ENCODE measurements at regions not wholly inside any gene's neighbourhood (a gene's known extent, or its start where the extent isn't known, plus 50 kb on each side); places are given as distances from the start of the nearest gene placed in this dataset.

DNA sequence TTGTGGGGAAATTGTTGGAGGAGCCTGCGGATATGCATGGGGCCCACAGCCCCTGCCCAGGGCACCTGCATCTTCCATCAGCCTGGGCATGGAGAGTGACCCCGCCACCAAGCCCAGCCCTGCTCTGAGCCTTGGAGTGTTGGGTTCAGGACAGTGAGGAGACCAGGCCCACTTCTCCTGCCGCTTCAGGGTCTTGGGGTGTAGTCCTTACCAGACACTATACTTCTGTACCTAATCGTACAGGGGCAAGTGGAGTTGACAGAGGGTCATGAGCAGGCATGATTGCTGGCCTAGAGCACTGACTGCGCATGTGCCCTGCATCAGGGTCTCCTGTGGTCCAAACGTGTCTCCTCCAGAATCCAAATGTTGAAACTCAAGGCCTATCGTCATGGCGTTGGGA lies 108.9 kb upstream of the ZNF236 start:
- Histone ChIP-seq H3K36me3 (ENCODE audit: control insufficient read depth in 2 of 2, extremely low read depth in 1 of 2, insufficient read depth in 1 of 2, low read length in 1 of 2) (no peaks in the 10 kb centered on the region), H3K27me3 (replicated peaks in 1 of 2; ENCODE audit: control insufficient read depth in 2 of 2, extremely low read depth in 1 of 2, insufficient read depth in 2 of 2, low read length in 1 of 2) (peaks cover 0 to 27% of the 10 kb centered on the region in 2 experiments), H3K4me1 (ENCODE audit: control insufficient read depth in 1 of 2, extremely low read depth in 1 of 2, insufficient read depth in 2 of 2, low read length in 2 of 2) (peaks cover 0 to 6% of the 10 kb centered on the region in 2 experiments), H3K27ac (ENCODE audit: low read length) (no peak overlapping the region), H3K9me3 (no peaks in the 10 kb centered on the region), H3K4me3 (ENCODE audit: control insufficient read depth in 1 of 2, extremely low read depth in 1 of 2, low read length in 1 of 2) (no peak overlapping the region)
- Mint-ChIP-seq H3K27ac (no peak overlapping the region), H3K4me1 (peaks cover 4 to 10% (median 9%) of the 10 kb centered on the region in 3 donors), H3K9me3 (no peaks in the 10 kb centered on the region), H3K36me3 (no peaks in the 10 kb centered on the region), H3K27me3 (no peaks in the 10 kb centered on the region), H3K4me3 (no peak overlapping the region)
- no peak for ATAC-seq (replicated peaks in 1 of 4)
- CTCF ChIA-PET: interaction anchor here in 1 of 2 donors (0.5 to 1.6 kb wide), 2 partner anchors 16 to 315 kb away, joined by 3 to 6 read pairs; no protein-coding TSS in a partner anchor
- POLR2A ChIA-PET: no interaction called here
- 100% methylated on average over 4 of the region's 8 CpGs for WGBS (ENCODE audit: insufficient coverage)
- no peak for DNase-seq

DNA sequence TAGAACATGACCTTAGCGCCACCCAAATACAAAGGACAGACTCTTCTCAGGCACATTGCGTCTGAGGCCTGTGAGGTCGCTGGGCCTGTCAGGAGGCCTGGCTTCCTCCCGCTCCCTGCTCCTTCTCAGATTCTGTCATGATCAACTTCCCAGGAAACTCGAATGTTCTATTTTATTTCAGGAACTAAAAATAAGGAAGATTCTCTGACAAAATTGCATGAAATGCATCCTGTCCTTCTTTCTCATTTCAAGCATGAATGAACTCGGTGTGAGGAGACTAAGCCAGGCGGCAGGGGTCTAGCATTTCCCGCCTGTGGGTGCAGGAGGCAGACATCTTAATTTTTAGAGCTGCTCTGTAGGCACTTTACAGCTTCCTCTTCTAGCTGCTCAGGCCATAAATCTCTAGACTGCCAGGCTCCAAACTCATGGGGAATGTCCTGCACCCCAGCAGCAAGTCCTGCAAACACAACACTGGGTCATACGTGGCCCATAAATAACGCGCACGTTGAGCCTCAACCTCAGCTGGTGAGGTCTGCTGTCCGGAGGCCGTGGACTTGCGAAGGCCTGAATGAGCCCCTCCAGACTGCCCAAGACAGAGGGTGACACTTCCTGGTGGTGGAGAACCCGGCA lies 109.7 kb upstream of the ZNF236 start:
- POLR2A ChIA-PET: no interaction called here
- no peaks in the 10 kb centered on the region for H3K27me3 Mint-ChIP-seq
- Histone ChIP-seq H3K27ac (ENCODE audit: low read length) (no peak overlapping the region), H3K27me3 (replicated peaks in 1 of 2; ENCODE audit: control insufficient read depth in 2 of 2, extremely low read depth in 1 of 2, insufficient read depth in 2 of 2, low read length in 1 of 2) (peaks cover 0 to 28% of the 10 kb centered on the region in 2 experiments), H3K36me3 (ENCODE audit: control insufficient read depth in 2 of 2, extremely low read depth in 1 of 2, insufficient read depth in 1 of 2, low read length in 1 of 2) (no peaks in the 10 kb centered on the region), H3K9me3 (no peaks in the 10 kb centered on the region), H3K4me1 (ENCODE audit: control insufficient read depth in 1 of 2, extremely low read depth in 1 of 2, insufficient read depth in 2 of 2, low read length in 2 of 2) (peaks cover 0 to 6% of the 10 kb centered on the region in 2 experiments), H3K4me3 (ENCODE audit: control insufficient read depth in 1 of 2, extremely low read depth in 1 of 2, low read length in 1 of 2) (no peak overlapping the region)
- no peaks in the 10 kb centered on the region for H3K9me3 Mint-ChIP-seq
- no peak for ATAC-seq (replicated peaks in 1 of 4)
- 92% methylated on average over 13 of the region's 16 CpGs for WGBS (ENCODE audit: insufficient coverage)
- H3K4me1 Mint-ChIP-seq: peaks cover 4 to 9% (median 6%) of the 10 kb centered on the region in 3 donors
- H3K27ac Mint-ChIP-seq: no peak overlapping the region
- H3K4me3 Mint-ChIP-seq: no peak overlapping the region
- DNase-seq: no peak
- H3K36me3 Mint-ChIP-seq: no peaks in the 10 kb centered on the region
- CTCF ChIA-PET: interaction anchor here in 1 of 2 donors (1.6 kb wide), 1 partner anchor 314 kb away, joined by 6 read pairs; no protein-coding TSS in a partner anchor

DNA sequence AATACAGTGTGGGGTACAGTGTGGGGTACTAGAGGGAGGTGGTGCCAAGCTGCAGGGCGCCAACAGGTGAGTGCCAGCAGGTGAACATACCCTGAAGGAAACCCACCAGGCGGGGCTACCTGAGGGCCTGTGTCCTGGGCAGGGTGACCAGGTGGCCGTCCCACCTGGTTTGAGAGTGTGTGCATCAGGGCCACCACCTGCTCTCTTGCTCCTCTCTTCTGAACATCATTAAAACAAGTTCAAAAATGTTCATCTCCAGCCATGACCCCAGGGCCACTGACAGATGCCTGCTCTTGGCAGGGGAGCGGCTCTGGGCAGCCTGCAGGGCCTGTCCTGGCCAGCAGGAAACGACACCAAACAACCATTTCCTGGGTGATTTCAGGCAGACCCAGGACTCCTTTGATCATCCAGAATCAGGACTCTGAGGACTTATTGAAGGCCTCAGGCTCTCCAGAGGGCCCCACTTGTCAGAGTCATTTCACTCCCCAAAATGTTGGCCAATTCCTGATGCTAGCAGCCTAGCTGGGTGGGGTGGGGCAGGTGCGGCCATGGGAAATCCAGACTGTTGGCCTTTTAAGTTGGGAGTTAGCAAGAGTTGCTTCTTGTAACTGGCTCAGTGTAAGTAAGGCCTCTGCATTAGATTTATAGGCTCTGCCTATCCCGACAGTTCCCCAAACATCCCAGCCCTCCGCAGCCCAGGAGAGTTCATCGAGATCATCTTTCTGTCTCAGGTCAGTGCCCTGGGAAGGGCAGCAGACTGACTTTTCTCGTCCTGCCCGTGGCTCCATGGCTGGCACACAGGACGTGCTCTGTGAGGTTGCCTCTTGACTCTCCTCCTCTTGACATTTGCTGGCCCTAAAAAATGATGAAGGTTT lies 111.5 kb upstream of the ZNF236 start:
- CTCF ChIA-PET: interaction anchor here (0.6 to 2.6 kb wide), 7 partner anchors 10 to 312 kb away, joined by 3 to 36 read pairs (median 4); no protein-coding TSS in a partner anchor
- Histone ChIP-seq H3K27ac (ENCODE audit: low read length) (no peak overlapping the region), H3K36me3 (ENCODE audit: control insufficient read depth in 2 of 2, extremely low read depth in 1 of 2, insufficient read depth in 1 of 2, low read length in 1 of 2) (no peaks in the 10 kb centered on the region), H3K9me3 (no peaks in the 10 kb centered on the region), H3K4me3 (ENCODE audit: control insufficient read depth in 1 of 2, extremely low read depth in 1 of 2, low read length in 1 of 2) (no peak overlapping the region), H3K4me1 (ENCODE audit: control insufficient read depth in 1 of 2, extremely low read depth in 1 of 2, insufficient read depth in 2 of 2, low read length in 2 of 2) (peaks cover 0 to 6% of the 10 kb centered on the region in 2 experiments), H3K27me3 (replicated peaks in 1 of 2; ENCODE audit: control insufficient read depth in 2 of 2, extremely low read depth in 1 of 2, insufficient read depth in 2 of 2, low read length in 1 of 2) (peaks cover 0 to 28% of the 10 kb centered on the region in 2 experiments)
- POLR2A ChIA-PET: no interaction called here
- Mint-ChIP-seq H3K4me1 (peaks cover 4 to 9% (median 6%) of the 10 kb centered on the region in 3 donors), H3K36me3 (no peaks in the 10 kb centered on the region), H3K4me3 (no peak overlapping the region), H3K27me3 (peaks cover 0 to 2% of the 10 kb centered on the region in 2 donors), H3K9me3 (no peaks in the 10 kb centered on the region), H3K27ac (no peak overlapping the region)
- DNase-seq: no peak
- 94% methylated on average over 10 of the region's 12 CpGs for WGBS (ENCODE audit: insufficient coverage)
- no peak for ATAC-seq (replicated peaks in 1 of 4)

DNA sequence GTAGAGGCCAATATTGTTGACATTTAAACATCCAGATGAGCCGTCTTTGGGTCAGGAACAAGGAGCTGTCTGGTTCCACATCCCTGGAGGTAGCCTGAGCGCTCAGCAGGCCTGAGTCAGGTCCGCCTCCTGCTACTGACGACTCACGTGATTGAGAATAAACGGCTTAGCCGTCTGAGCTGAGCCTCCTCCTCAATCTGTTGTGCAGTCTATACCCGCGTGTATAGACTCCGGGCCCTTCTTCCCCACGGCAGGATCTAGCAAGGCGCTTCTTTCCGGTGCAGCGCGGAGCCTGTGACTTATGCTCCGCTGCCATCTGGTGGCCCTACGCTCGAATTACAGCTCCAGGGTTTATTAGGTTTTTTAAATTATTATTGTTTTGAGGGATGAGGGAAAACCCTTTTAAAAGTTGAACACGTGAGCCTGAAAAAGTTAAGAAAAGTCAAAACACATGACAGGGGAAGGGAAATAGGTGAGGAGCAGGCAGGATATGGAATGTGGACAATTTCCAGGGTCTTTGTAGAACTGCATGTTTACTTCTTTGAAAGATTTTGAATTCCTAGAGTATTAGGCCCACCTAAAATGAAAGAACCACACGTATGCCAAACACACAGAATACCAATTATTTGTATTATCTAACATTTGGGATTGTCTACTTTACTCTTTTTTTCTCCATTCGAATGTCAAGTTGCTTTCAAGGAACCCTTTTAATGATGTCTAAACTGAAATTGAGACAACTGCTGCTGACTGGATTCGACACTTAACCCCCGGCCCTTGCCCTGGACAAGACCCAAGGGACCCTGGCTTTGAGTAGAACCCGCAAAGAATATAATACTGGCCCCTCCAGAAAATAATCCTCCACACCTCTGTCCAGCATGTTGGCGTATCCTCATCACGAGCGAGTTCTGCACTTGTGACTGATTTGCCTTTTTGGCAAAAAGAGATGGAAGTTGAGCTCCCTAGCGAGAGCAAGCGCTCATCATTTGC lies 112.4 kb upstream of the ZNF236 start:
- Mint-ChIP-seq H3K27me3 (peaks cover 0 to 2% of the 10 kb centered on the region in 2 donors), H3K4me3 (no peak overlapping the region), H3K4me1 (peaks cover 4 to 9% (median 6%) of the 10 kb centered on the region in 3 donors), H3K9me3 (no peaks in the 10 kb centered on the region), H3K27ac (no peak overlapping the region), H3K36me3 (no peaks in the 10 kb centered on the region)
- ATAC-seq (replicated peaks in 1 of 4) (peak; percentile 78 to 87 (median 82)), DNase-seq (peak; percentile 6 to 76 (median 47))
- POLR2A ChIA-PET: no interaction called here
- peaks cover 0 to 28% of the 10 kb centered on the region in 2 experiments for H3K27me3 ChIP-seq (replicated peaks in 1 of 2; ENCODE audit: control insufficient read depth in 2 of 2, extremely low read depth in 1 of 2, insufficient read depth in 2 of 2, low read length in 1 of 2)
- H3K36me3 ChIP-seq (ENCODE audit: control insufficient read depth in 2 of 2, extremely low read depth in 1 of 2, insufficient read depth in 1 of 2, low read length in 1 of 2): no peaks in the 10 kb centered on the region
- CTCF ChIA-PET: interaction anchor here (0.6 to 2.6 kb wide), 13 partner anchors 11 to 457 kb away, joined by 3 to 36 read pairs (median 4); no protein-coding TSS in a partner anchor
- H3K9me3 ChIP-seq: no peaks in the 10 kb centered on the region
- WGBS (ENCODE audit: insufficient coverage): 33% methylated on average over 24 of the region's 29 CpGs
- H3K27ac ChIP-seq (ENCODE audit: low read length): no peak overlapping the region
- peaks cover 0 to 6% of the 10 kb centered on the region in 2 experiments for H3K4me1 ChIP-seq (ENCODE audit: control insufficient read depth in 1 of 2, extremely low read depth in 1 of 2, insufficient read depth in 2 of 2, low read length in 2 of 2)
- no peak overlapping the region for H3K4me3 ChIP-seq (ENCODE audit: control insufficient read depth in 1 of 2, extremely low read depth in 1 of 2, low read length in 1 of 2)

DNA sequence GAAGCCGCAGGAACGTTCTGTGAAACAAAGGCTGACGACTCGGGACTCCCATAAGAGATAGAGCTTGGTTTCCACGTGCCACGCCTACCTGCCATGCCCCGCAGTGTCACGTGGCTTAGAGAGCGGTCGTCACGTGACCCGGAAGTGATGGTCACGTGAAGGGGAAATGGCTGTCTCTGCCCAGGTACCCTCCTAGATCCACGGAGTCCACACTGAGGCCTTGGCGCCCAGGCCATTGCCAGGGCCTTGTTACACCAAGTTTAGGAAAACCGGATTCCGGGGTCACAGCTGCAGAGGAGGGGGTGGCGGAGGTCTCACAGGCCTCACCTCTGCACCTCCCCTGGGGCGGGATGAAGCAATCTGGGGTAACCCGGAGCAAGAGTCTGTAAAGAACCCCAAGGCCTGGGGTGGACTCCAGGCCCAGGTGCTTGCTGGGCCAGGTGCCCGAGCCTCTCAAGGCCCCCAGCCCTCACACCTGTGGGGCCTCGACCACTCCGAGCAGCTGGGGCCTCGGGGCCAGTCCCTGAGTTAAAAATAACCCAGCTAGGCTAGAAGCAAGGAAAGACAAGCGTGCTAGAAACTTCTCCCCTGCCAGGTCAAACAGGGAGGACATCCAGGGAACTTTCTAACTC lies 113.5 kb upstream of the ZNF236 start:
- no peak for ATAC-seq (replicated peaks in 1 of 4)
- Mint-ChIP-seq H3K27me3 (peaks cover 2% of the 10 kb centered on the region in 2 donors), H3K4me1 (peaks cover 4 to 9% (median 6%) of the 10 kb centered on the region in 3 donors), H3K36me3 (no peaks in the 10 kb centered on the region), H3K4me3 (no peak overlapping the region), H3K9me3 (no peaks in the 10 kb centered on the region), H3K27ac (no peak overlapping the region)
- no peak for DNase-seq
- WGBS (ENCODE audit: insufficient coverage): 95% methylated on average over 19 of the region's 25 CpGs
- Histone ChIP-seq H3K4me1 (ENCODE audit: control insufficient read depth in 1 of 2, extremely low read depth in 1 of 2, insufficient read depth in 2 of 2, low read length in 2 of 2) (peaks cover 0 to 6% of the 10 kb centered on the region in 2 experiments), H3K27me3 (replicated peaks in 1 of 2; ENCODE audit: control insufficient read depth in 2 of 2, extremely low read depth in 1 of 2, insufficient read depth in 2 of 2, low read length in 1 of 2) (peaks cover 0 to 23% of the 10 kb centered on the region in 2 experiments), H3K27ac (ENCODE audit: low read length) (no peak overlapping the region), H3K36me3 (ENCODE audit: control insufficient read depth in 2 of 2, extremely low read depth in 1 of 2, insufficient read depth in 1 of 2, low read length in 1 of 2) (no peaks in the 10 kb centered on the region), H3K4me3 (ENCODE audit: control insufficient read depth in 1 of 2, extremely low read depth in 1 of 2, low read length in 1 of 2) (no peak overlapping the region), H3K9me3 (no peaks in the 10 kb centered on the region)
- CTCF ChIA-PET: interaction anchor here (1.5 to 2.6 kb wide), 4 partner anchors 13 to 310 kb away, joined by 3 to 36 read pairs (median 21); no protein-coding TSS in a partner anchor
- POLR2A ChIA-PET: no interaction called here

Data from T-cell (primary cell).